A549 (cell line): ENCODE measurements at regions not wholly inside any gene's neighbourhood (a gene's known extent, or its start where the extent isn't known, plus 50 kb on each side); places are given as distances from the start of the nearest gene placed in this dataset.

ENCODE experiments used
- ATAC-seq, 2 experiments: fragments of 200-7000 bp in 1 of 2; fragments of >200 bp in 1 of 2; cut with Nextera tagmentation in 1 of 2; cut with Tn5 transposase in 1 of 2; 3 replicates each; pipeline versions ENCODE4 v1.8.0 to v1.9.1; 2018 to 2020; ENCODE audit warnings: mild to moderate bottlenecking in 1 of 2, moderate library complexity in 1 of 2
- CTCF ChIA-PET: fragments of 300-600 bp; sonication (Branson Sonifier 250); formaldehyde crosslinking; extraction: SDS; loops from one replicate; lab custom pipeline; 2021; ENCODE audit warnings: antibody characterized with exemption, inconsistent platforms; lab: Yijun Ruan, JAX
- POLR2A ChIA-PET: fragments of 350-600 bp; formaldehyde crosslinking; extraction: SDS; loops from one replicate; lab custom pipeline; 2021; ENCODE audit warnings: antibody characterized with exemption, inconsistent platforms; lab: Yijun Ruan, JAX
- DNase-seq, 2 experiments: peaks; one replicate each; pipeline versions ENCODE4 v3.0.0 to v3.0.0-alpha.2; 2011 to 2016; ENCODE audit warnings: low read depth in 1 of 2, low spot score in 1 of 2
- FAIRE-seq: peaks from 2 replicates; lab custom pipeline; 2011; peaks lifted over from hg19 to GRCh38; lab: Jason Lieb, UNC
- H3K27ac ChIP-seq, 2 experiments: fragments of >200 bp; sonication (Bioruptor Twin); formaldehyde crosslinking; 3 replicates each; pipeline ENCODE4 v1.5.1; 2016 to 2017
- H3K4me1 ChIP-seq: fragments of >200 bp; sonication (Bioruptor Twin); formaldehyde crosslinking; 3 replicates; pipeline ENCODE4 v1.6.1; 2016
- H3K4me2 ChIP-seq: fragments of >200 bp; sonication (Bioruptor Twin); formaldehyde crosslinking; 3 replicates; pipeline ENCODE4 v1.6.1; 2016
- H3K4me3 ChIP-seq: fragments of >200 bp; sonication (Bioruptor Twin); formaldehyde crosslinking; 3 replicates; pipeline ENCODE4 v1.5.1; 2016
- H3K9me3 ChIP-seq: fragments of >200 bp; sonication (Bioruptor Twin); formaldehyde crosslinking; 3 replicates; pipeline ENCODE4 v1.6.1; 2016
- CBX2 ChIP-seq: fragments of 200-600 bp; sonication (generic); IDR thresholded peaks from 2 replicates; pipeline ENCODE4 v1.6.1; 2016; ENCODE audit warnings: low read depth, mild to moderate bottlenecking, borderline replicate concordance
- CBX8 ChIP-seq: fragments of 200-600 bp; sonication (generic); IDR thresholded peaks from 2 replicates; pipeline ENCODE4 v1.6.1; 2016
- EHMT2 ChIP-seq: fragments of 200-600 bp; sonication (generic); IDR thresholded peaks from 2 replicates; pipeline ENCODE4 v1.6.1; 2016; ENCODE audit warnings: antibody characterized with exemption, low read depth, mild to moderate bottlenecking, moderate library complexity
- EP300 ChIP-seq, 2 experiments: fragments of >200 bp; sonication (Bioruptor Twin); formaldehyde crosslinking; IDR thresholded peaks; 2 replicates in 1 of 2; 3 replicates in 1 of 2; pipeline ENCODE4 v1.6.1; 2016 to 2017
- FOSB ChIP-seq: fragments of 250-450 bp; sonication (Bioruptor Pico); IDR thresholded peaks from 2 replicates; pipeline ENCODE4 v1.5.0; 2020; ENCODE audit warnings: mild to moderate bottlenecking, moderate library complexity
- FOSL2 ChIP-seq, 2 experiments: fragments of 450-650 bp in 1 of 2; fragments of >200 bp in 1 of 2; sonication (Bioruptor Twin) in 1 of 2; formaldehyde crosslinking; IDR thresholded peaks; 2 replicates each; pipeline versions ENCODE4 v1.5.0 to v1.6.1; 2016 to 2020; ENCODE audit warnings: mild to moderate bottlenecking in 1 of 2, moderate library complexity in 1 of 2
- HDAC2 ChIP-seq: fragments of 200-600 bp; sonication (generic); IDR thresholded peaks from 2 replicates; pipeline ENCODE4 v1.6.1; 2016
- HEYL ChIP-seq: fragments of 250-450 bp; sonication (Bioruptor Pico); IDR thresholded peaks from 2 replicates; pipeline ENCODE4 v1.8.0; 2021; ENCODE audit warnings: mild to moderate bottlenecking, moderate library complexity
- HOXA7 ChIP-seq: fragments of 250-450 bp; sonication (Bioruptor Pico); IDR thresholded peaks from 2 replicates; pipeline ENCODE4 v1.5.0; 2020; ENCODE audit warnings: mild to moderate bottlenecking, moderate library complexity
- HOXB5 ChIP-seq: fragments of 250-450 bp; sonication (Bioruptor Pico); IDR thresholded peaks from 2 replicates; pipeline ENCODE4 v1.5.0; 2020; ENCODE audit warnings: mild to moderate bottlenecking, moderate library complexity
- JUNB ChIP-seq: fragments of >200 bp; sonication (Bioruptor Twin); formaldehyde crosslinking; IDR thresholded peaks from 2 replicates; pipeline ENCODE4 v1.6.1; 2016
- KDM1A ChIP-seq: fragments of 200-600 bp; sonication (generic); IDR thresholded peaks from 2 replicates; pipeline ENCODE4 v1.6.1; 2016; ENCODE audit warnings: low read depth, mild to moderate bottlenecking
- KDM5A ChIP-seq: fragments of 200-600 bp; sonication (generic); IDR thresholded peaks from 2 replicates; pipeline ENCODE4 v1.6.1; 2016; ENCODE audit warnings: antibody characterized with exemption, mild to moderate bottlenecking
- MAFK ChIP-seq: fragments of 450-650 bp; IDR thresholded peaks from 2 replicates; pipeline ENCODE4 v1.6.1; 2014; ENCODE audit not compliant: partially characterized antibody
- MAZ ChIP-seq: fragments of 150-350 bp; IDR thresholded peaks from 2 replicates; pipeline ENCODE4 v1.6.1; 2014; ENCODE audit warnings: antibody characterized with exemption, low read depth, low read length, borderline replicate concordance
- NFE2L2 ChIP-seq: fragments of 150-350 bp; conservative IDR thresholded peaks from 2 replicates; pipeline ENCODE4 v1.6.1; 2014; ENCODE audit warnings: low read length
- NR3C1 ChIP-seq: fragments of >200 bp; sonication (Bioruptor Twin); formaldehyde crosslinking; IDR thresholded peaks from 3 replicates; pipeline ENCODE4 v1.6.1; 2017
- PHF8 ChIP-seq: fragments of 200-600 bp; sonication (generic); IDR thresholded peaks from 2 replicates; pipeline ENCODE4 v1.6.1; 2016; ENCODE audit warnings: low read depth, mild to moderate bottlenecking, antibody characterized with exemption, moderate library complexity, borderline replicate concordance
- POLR2AphosphoS2 ChIP-seq: conservative IDR thresholded peaks from 2 replicates; pipeline ENCODE4 v1.6.1; 2012; ENCODE audit warnings: low read length, improper control_type of control experiment, inconsistent platforms
- RARB ChIP-seq: fragments of 250-450 bp; sonication (Bioruptor Pico); IDR thresholded peaks from 2 replicates; pipeline ENCODE4 v1.8.0; 2021; ENCODE audit warnings: mild to moderate bottlenecking, moderate library complexity
- RFX5 ChIP-seq: fragments of 450-650 bp; IDR thresholded peaks from 2 replicates; pipeline ENCODE4 v1.7.1; 2014; ENCODE audit warnings: antibody characterized with exemption, mild to moderate bottlenecking, moderate library complexity
- RNF2 ChIP-seq: fragments of 200-600 bp; sonication (generic); IDR thresholded peaks from 2 replicates; pipeline ENCODE4 v1.6.1; 2016; ENCODE audit warnings: low read depth, mild to moderate bottlenecking, antibody characterized with exemption, moderate library complexity, borderline replicate concordance
- TFCP2L1 ChIP-seq: fragments of 250-450 bp; sonication (Bioruptor Pico); IDR thresholded peaks from 2 replicates; pipeline ENCODE4 v1.5.0; 2021; ENCODE audit warnings: mild to moderate bottlenecking
- TP53 ChIP-seq: fragments of 250-450 bp; sonication (Bioruptor Pico); IDR thresholded peaks from 2 replicates; pipeline ENCODE4 v1.5.0; 2021; ENCODE audit warnings: mild to moderate bottlenecking, moderate library complexity
- ZC3H11A ChIP-seq: fragments of 450-650 bp; IDR thresholded peaks from 2 replicates; pipeline ENCODE4 v1.6.1; 2014; ENCODE audit warnings: antibody characterized with exemption, mild to moderate bottlenecking
- ZNF302 ChIP-seq: fragments of 250-450 bp; sonication (Bioruptor Pico); IDR thresholded peaks from 2 replicates; pipeline ENCODE4 v1.9.0; 2021; ENCODE audit warnings: inconsistent platforms, mild to moderate bottlenecking, moderate library complexity
- ZSCAN20 ChIP-seq: fragments of 250-450 bp; sonication (Bioruptor Pico); IDR thresholded peaks from 2 replicates; pipeline ENCODE4 v1.8.0; 2022; ENCODE audit warnings: mild to moderate bottlenecking, moderate library complexity
- WGBS: methylation state at CpG from one replicate; pipeline ENCODE4 v1.1.6; 2017; ENCODE audit errors: missing lambda C conversion rate; 5-methylcytosine and 5-hydroxymethylcytosine counted together
- TF ChIP-seq, protein P1 (sequence below): fragments of 250-450 bp; sonication (Bioruptor Pico); IDR thresholded peaks from 2 replicates; pipeline ENCODE4 v1.5.0; 2021; ENCODE audit warnings: mild to moderate bottlenecking, moderate library complexity, borderline replicate concordance

DNA sequence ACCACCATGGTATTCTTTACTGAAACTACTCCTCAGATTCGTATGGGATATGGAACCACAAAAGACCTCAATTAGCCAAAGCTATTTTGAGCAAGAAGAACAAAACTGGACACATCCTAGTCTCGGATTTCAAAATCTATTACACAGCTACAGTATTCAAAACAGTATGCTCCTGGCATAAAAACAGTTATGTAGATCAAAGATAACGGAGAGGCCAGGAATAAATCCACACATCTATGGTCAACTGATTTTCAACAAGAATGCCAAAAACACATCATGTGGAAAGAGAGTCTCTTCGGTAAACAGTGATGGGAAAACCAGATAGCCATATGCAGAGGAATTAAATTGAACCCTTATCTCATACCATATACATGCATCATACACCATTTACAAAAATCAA is 155.3 kb downstream of the SPCS3 start (continued):
- TF ChIP-seq EHMT2 (no peak), POLR2AphosphoS2 (no peak), HEYL (no peak), KDM1A (no peak), FOSL2 (IDR thresholded peaks at IDR 0.05) (no peak), FOSL2 (CRISPR knock-in tag; IDR thresholded peaks at IDR 0.05) (no peak)

DNA sequence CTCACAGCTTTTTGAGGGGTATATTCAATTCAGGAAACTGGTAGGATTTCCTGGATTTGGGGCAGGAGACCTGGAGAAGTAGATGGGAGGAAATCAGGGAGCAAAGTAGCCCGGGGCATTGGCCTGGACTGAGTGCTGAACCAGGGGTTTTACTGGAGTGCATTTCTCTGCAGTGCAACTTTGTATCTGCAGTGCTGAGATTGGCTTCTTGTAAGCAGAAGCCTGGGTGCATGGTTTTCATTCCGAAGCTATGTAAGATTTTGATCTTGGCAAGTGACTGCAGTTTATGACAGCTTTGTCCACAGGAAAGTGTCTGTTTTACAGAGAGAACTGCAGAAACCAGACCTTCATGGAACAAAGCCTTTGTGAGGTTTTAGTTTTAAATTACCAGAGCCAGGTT is 158.3 kb downstream of the SPCS3 start:
- ChIA-PET POLR2A (no interaction called here), CTCF (no interaction called here)
- Histone ChIP-seq H3K4me2 (no peak overlapping the region), H3K9me3 (no peaks in the 10 kb centered on the region), H3K4me3 (no peak overlapping the region), H3K27ac (no peak overlapping the region), H3K4me1 (no peaks in the 10 kb centered on the region)
- no peak for ATAC-seq
- WGBS = 51% methylated on average over 2 of the region's 2 CpGs
- no peak for DNase-seq
- no peak for TF ChIP-seq EP300 (IDR thresholded peaks at IDR 0.05)
- TF ChIP-seq ZNF302 (CRISPR knock-in tag) = no peak
- TF ChIP-seq HOXA7 (CRISPR knock-in tag) = no peak
- no peak for TF ChIP-seq MAFK
- no peak for TF ChIP-seq FOSB (CRISPR knock-in tag)
- TF ChIP-seq MAZ = no peak
- no peak for TF ChIP-seq NFE2L2
- TF ChIP-seq KDM5A = no peak
- TF ChIP-seq RNF2 = no peak
- no peak for TF ChIP-seq ZSCAN20 (CRISPR knock-in tag)
- no peak for TF ChIP-seq HDAC2
- no peak for TF ChIP-seq NR3C1
- TF ChIP-seq JUNB = no peak
- TF ChIP-seq TP53 = no peak
- TF ChIP-seq CBX2 = no peak
- no peak for TF ChIP-seq TFCP2L1 (CRISPR knock-in tag)
- no peak for TF ChIP-seq RARB (CRISPR knock-in tag)
- FAIRE-seq = no peak

DNA sequence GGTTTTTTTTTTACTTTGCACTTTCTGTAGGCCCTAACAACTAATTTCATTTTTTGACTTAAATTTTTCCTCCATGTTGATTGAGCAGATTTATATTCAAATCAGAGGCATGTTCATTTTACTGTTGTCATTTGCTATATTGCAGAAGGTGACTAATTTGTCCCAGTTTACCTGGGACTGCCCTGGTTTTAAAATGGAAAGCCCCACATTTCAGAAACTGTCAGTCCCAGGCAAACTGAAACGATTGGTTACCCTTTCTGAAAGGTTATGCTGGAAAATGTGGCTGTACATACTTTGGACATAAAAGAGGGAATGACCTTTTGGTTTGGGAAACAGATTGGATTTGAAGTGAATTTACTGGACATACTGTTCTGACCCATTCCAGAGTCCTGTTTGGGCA is 160.0 kb downstream of the SPCS3 start:
- CTCF ChIA-PET = no interaction called here
- DNase-seq (no peak), ATAC-seq (no peak), FAIRE-seq (no peak)
- Histone ChIP-seq H3K4me3 (no peak overlapping the region), H3K4me2 (no peak overlapping the region), H3K9me3 (no peaks in the 10 kb centered on the region), H3K4me1 (no peaks in the 10 kb centered on the region), H3K27ac (no peak overlapping the region)
- 68% methylated on average over 1 of the region's 1 CpG for WGBS
- POLR2A ChIA-PET = no interaction called here
- TF ChIP-seq PHF8 (no peak), TFCP2L1 (CRISPR knock-in tag) (no peak), HOXB5 (no peak), CBX8 (no peak), KDM1A (no peak), RFX5 (no peak), ZC3H11A (no peak)
- TF ChIP-seq, protein P1, sequence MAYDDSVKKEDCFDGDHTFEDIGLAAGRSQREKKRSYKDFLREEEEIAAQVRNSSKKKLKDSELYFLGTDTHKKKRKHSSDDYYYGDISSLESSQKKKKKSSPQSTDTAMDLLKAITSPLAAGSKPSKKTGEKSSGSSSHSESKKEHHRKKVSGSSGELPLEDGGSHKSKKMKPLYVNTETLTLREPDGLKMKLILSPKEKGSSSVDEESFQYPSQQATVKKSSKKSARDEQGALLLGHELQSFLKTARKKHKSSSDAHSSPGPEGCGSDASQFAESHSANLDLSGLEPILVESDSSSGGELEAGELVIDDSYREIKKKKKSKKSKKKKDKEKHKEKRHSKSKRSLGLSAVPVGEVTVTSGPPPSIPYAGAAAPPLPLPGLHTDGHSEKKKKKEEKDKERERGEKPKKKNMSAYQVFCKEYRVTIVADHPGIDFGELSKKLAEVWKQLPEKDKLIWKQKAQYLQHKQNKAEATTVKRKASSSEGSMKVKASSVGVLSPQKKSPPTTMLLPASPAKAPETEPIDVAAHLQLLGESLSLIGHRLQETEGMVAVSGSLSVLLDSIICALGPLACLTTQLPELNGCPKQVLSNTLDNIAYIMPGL (CRISPR knock-in tag) = no peak
